CD14-positive monocyte (primary cell): ENCODE measurements at regions not wholly inside any gene's neighbourhood (a gene's known extent, or its start where the extent isn't known, plus 50 kb on each side); places are given as distances from the start of the nearest gene placed in this dataset.

Experiments used
- DNase-seq, 3 donors: peaks; one replicate each; pipeline ENCODE4 v3.0.0-alpha.2; 2011 to 2022
- H2AFZ ChIP-seq: 2 replicates; pipeline ENCODE4 v1.6.0; 2012; ENCODE audit warnings: mild to moderate bottlenecking, low read depth, low read length, inconsistent platforms; ENCODE audit not compliant: insufficient read depth, poor library complexity, severe bottlenecking
- H3K27ac ChIP-seq, 2 donors: 1 replicate in 1 of 2; 2 replicates in 1 of 2; pipeline ENCODE4 v1.5.1; 2012 to 2013; ENCODE audit warnings: low read length in 2 of 2, control low read depth in 1 of 2, inconsistent platforms in 1 of 2, low read depth in 1 of 2, mild to moderate bottlenecking in 1 of 2
- H3K27me3 ChIP-seq, 2 donors: one replicate each; pipeline versions ENCODE4 v1.6.0 to v1.6.1; 2011 to 2013; ENCODE audit warnings: low read length in 2 of 2; ENCODE audit not compliant: control insufficient read depth in 2 of 2, insufficient read depth in 2 of 2
- H3K36me3 ChIP-seq, 2 donors: replicated peaks in 1 of 2; 1 replicate in 1 of 2; 2 replicates in 1 of 2; pipeline versions ENCODE4 v1.5.1 to v1.6.1; 2012 to 2013; ENCODE audit warnings: low read length in 2 of 2, control low read depth in 1 of 2, inconsistent platforms in 1 of 2, mild to moderate bottlenecking in 1 of 2; ENCODE audit not compliant: insufficient read depth in 2 of 2, control insufficient read depth in 1 of 2
- H3K4me1 ChIP-seq, 2 donors: 1 replicate in 1 of 2; 2 replicates in 1 of 2; pipeline versions ENCODE4 v1.5.1 to v1.6.1; 2012 to 2013; ENCODE audit warnings: low read length in 2 of 2, control low read depth in 1 of 2, inconsistent platforms in 1 of 2, mild to moderate bottlenecking in 1 of 2, moderate library complexity in 1 of 2; ENCODE audit not compliant: insufficient read depth in 2 of 2, control insufficient read depth in 1 of 2
- H3K4me2 ChIP-seq: replicated peaks from 2 replicates; pipeline ENCODE3; 2012; ENCODE audit warnings: low read length, moderate library complexity, mild to moderate bottlenecking; ENCODE audit not compliant: poor library complexity, severe bottlenecking; ENCODE audit errors: extremely low read depth
- H3K4me3 ChIP-seq, 3 experiments: fragments of 200-600 bp in 1 of 3; sonication (generic) in 1 of 3; replicated peaks in 1 of 3; 1 replicate in 2 of 3; 2 replicates in 1 of 3; pipeline ENCODE4 v1.5.1; 2011 to 2013; ENCODE audit warnings: low read length in 3 of 3, mild to moderate bottlenecking in 3 of 3, control low read depth in 2 of 3, low read depth in 2 of 3, inconsistent platforms in 1 of 3, moderate library complexity in 1 of 3
- H3K79me2 ChIP-seq: 2 replicates; pipeline ENCODE4 v1.6.0; 2012; ENCODE audit warnings: mild to moderate bottlenecking, control low read depth, inconsistent platforms, low read length, moderate library complexity; ENCODE audit not compliant: insufficient read depth
- H3K9ac ChIP-seq: 2 replicates; pipeline ENCODE4 v1.6.0; 2017; ENCODE audit warnings: low read length, mild to moderate bottlenecking; ENCODE audit not compliant: insufficient read depth, poor library complexity, severe bottlenecking
- H3K9me3 ChIP-seq, 2 donors: replicated peaks in 1 of 2; 1 replicate in 1 of 2; 2 replicates in 1 of 2; pipeline versions ENCODE4 v1.5.1 to v1.6.1; 2012 to 2013; ENCODE audit warnings: low read length in 2 of 2, control low read depth in 1 of 2; ENCODE audit not compliant: control insufficient read depth in 1 of 2, insufficient read depth in 1 of 2
- H4K20me1 ChIP-seq: 2 replicates; pipeline ENCODE4 v1.6.0; 2012; ENCODE audit warnings: mild to moderate bottlenecking, low read length, control low read depth, moderate library complexity; ENCODE audit not compliant: insufficient read depth
- H3K27ac Mint-ChIP-seq, 7 donors: one replicate each; pipeline ENCODE4 v1.8.0; 2020; ENCODE audit warnings: mild to moderate bottlenecking in 7 of 7, mixed read lengths in 7 of 7, moderate library complexity in 6 of 7, inconsistent platforms in 2 of 7
- H3K27me3 Mint-ChIP-seq, 3 donors: one replicate each; pipeline ENCODE4 v1.8.0; 2021 to 2022; ENCODE audit warnings: low read depth in 3 of 3, mild to moderate bottlenecking in 3 of 3, mixed read lengths in 3 of 3, moderate library complexity in 3 of 3, inconsistent platforms in 1 of 3
- H3K36me3 Mint-ChIP-seq, 2 donors: one replicate each; pipeline ENCODE4 v1.8.0; 2020; ENCODE audit warnings: mixed read lengths in 2 of 2, inconsistent platforms in 1 of 2, mild to moderate bottlenecking in 1 of 2
- H3K4me1 Mint-ChIP-seq: one replicate; pipeline ENCODE4 v1.8.0; 2020; ENCODE audit warnings: mild to moderate bottlenecking, mixed read lengths
- H3K4me3 Mint-ChIP-seq, 2 donors: one replicate each; pipeline ENCODE4 v1.8.0; 2020; ENCODE audit warnings: mild to moderate bottlenecking in 2 of 2, mixed read lengths in 2 of 2, moderate library complexity in 1 of 2
- H3K9me3 Mint-ChIP-seq, 7 donors: one replicate each; pipeline ENCODE4 v1.8.0; 2020 to 2022; ENCODE audit warnings: mixed read lengths in 7 of 7, mild to moderate bottlenecking in 6 of 7, moderate library complexity in 6 of 7, inconsistent platforms in 2 of 7
- WGBS: methylation state at CpG from one replicate; pipeline ENCODE4 v1.1.5; 2013; ENCODE audit warnings: missing lambda C conversion rate; ENCODE audit not compliant: insufficient coverage; 5-methylcytosine and 5-hydroxymethylcytosine counted together
- intact Hi-C, 2 donors: fragments of 100-400 bp; cut with micrococcal nuclease; formaldehyde crosslinking; loops; one replicate each; pipeline versions ENCODE4 v1.15.0 to v1.15.1; 2023
- TF ChIP-seq, protein P1 (sequence below): fragments of 200-600 bp; IDR thresholded peaks from one replicate; pipeline ENCODE4 v1.8.0; 2022; ENCODE audit warnings: antibody characterized with exemption, mild to moderate bottlenecking

DNA sequence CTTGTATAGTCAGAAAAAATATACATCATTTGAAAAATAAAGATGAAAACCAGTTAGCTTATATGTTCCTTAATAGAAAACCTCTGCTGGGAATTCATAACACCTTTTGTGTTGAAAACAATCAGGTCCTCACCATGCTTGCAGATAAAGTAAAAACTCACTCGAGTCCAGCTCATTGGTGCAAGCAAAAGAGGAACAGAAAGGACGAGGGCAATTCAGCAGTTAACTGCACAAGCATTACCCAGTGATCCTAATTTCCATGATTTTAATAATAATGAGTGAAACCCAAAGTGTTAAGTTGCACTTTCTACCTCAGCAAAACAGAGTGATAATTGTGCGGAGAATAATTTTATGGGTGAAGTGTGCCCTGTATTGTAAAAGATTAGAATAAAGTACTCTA, 839.9 kb downstream of the BCL11A start:
- Mint-ChIP-seq H3K4me3 (no peak overlapping the region), H3K9me3 (peaks cover 0 to 3% (median 0%) of the 10 kb centered on the region in 7 donors), H3K27ac (no peak overlapping the region), H3K36me3 (no peaks in the 10 kb centered on the region), H3K4me1 (no peaks in the 10 kb centered on the region), H3K27me3 (peaks cover 0 to 2% (median 0%) of the 10 kb centered on the region in 3 donors)
- TF ChIP-seq, protein P1, sequence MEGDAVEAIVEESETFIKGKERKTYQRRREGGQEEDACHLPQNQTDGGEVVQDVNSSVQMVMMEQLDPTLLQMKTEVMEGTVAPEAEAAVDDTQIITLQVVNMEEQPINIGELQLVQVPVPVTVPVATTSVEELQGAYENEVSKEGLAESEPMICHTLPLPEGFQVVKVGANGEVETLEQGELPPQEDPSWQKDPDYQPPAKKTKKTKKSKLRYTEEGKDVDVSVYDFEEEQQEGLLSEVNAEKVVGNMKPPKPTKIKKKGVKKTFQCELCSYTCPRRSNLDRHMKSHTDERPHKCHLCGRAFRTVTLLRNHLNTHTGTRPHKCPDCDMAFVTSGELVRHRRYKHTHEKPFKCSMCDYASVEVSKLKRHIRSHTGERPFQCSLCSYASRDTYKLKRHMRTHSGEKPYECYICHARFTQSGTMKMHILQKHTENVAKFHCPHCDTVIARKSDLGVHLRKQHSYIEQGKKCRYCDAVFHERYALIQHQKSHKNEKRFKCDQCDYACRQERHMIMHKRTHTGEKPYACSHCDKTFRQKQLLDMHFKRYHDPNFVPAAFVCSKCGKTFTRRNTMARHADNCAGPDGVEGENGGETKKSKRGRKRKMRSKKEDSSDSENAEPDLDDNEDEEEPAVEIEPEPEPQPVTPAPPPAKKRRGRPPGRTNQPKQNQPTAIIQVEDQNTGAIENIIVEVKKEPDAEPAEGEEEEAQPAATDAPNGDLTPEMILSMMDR: no peak
- Histone ChIP-seq H3K4me1 (no peaks in the 10 kb centered on the region), H2AFZ (no peak overlapping the region), H3K27ac (no peak overlapping the region), H3K27me3 (no peaks in the 10 kb centered on the region), H3K36me3 (no peaks in the 10 kb centered on the region), H3K79me2 (no peaks in the 10 kb centered on the region), H4K20me1 (no peaks in the 10 kb centered on the region), H3K9me3 (no peaks in the 10 kb centered on the region), H3K9ac (no peak overlapping the region), H3K4me2 (no peak overlapping the region), H3K4me3 (no peak overlapping the region)
- intact Hi-C loops: no loop called here
- WGBS: 57% methylated on average over 1 of the region's 3 CpGs
- no peak for DNase-seq

DNA sequence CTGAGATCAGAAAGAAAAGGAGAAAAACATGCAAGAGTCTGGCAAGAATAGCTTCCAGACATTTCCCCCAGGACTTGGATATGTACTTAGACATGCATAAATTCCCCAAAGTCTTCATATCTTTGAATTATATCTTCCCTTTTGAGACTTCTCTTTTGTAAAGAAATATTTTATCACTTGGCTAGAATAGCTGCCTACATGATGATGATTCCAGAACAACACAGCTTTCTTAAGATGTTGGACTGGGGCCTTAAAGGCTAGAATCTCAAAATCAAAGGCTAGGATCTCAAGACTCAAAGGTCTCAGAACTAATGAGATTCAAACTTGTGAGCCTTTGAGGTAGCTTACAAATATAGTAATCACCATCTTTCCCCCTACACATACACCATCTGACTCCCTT, 842.3 kb downstream of the BCL11A start:
- intact Hi-C loops: no loop called here
- Mint-ChIP-seq H3K4me3 (no peak overlapping the region), H3K27ac (no peak overlapping the region)

More for the DNA sequence above, 842.3 kb downstream of the BCL11A start:
- Mint-ChIP-seq H3K36me3 (no peaks in the 10 kb centered on the region), H3K27me3 (no peaks in the 10 kb centered on the region), H3K9me3 (no peaks in the 10 kb centered on the region), H3K4me1 (no peaks in the 10 kb centered on the region)
- no peak for DNase-seq
- H3K27me3 ChIP-seq: no peaks in the 10 kb centered on the region
- H3K4me1 ChIP-seq: no peaks in the 10 kb centered on the region
- H4K20me1 ChIP-seq: no peaks in the 10 kb centered on the region
- H2AFZ ChIP-seq: no peak overlapping the region
- TF ChIP-seq, protein P1: no peak
- H3K4me2 ChIP-seq: no peak overlapping the region
- H3K9me3 ChIP-seq: no peaks in the 10 kb centered on the region
- H3K27ac ChIP-seq: no peak overlapping the region
- H3K36me3 ChIP-seq: no peaks in the 10 kb centered on the region
- H3K79me2 ChIP-seq: no peaks in the 10 kb centered on the region
- no peak overlapping the region for H3K9ac ChIP-seq
- no peak overlapping the region for H3K4me3 ChIP-seq
